NCI-H1694 treated with DMSO at 0.1 percent for 48 hours (cell line): ENCODE measurements at regions not wholly inside any gene's neighbourhood (a gene's known extent, or its start where the extent isn't known, plus 50 kb on each side); places are given as distances from the start of the nearest gene placed in this dataset.
"Not testable (repeated sequence)": the region's sequence is repeated elsewhere in the genome, so short reads cannot be mapped to it uniquely, and the experiment has no call there.

Experiments used
- DNase-seq: peaks from one replicate; lab custom pipeline; 2025; lab: John Stamatoyannopoulos, UW

DNA sequence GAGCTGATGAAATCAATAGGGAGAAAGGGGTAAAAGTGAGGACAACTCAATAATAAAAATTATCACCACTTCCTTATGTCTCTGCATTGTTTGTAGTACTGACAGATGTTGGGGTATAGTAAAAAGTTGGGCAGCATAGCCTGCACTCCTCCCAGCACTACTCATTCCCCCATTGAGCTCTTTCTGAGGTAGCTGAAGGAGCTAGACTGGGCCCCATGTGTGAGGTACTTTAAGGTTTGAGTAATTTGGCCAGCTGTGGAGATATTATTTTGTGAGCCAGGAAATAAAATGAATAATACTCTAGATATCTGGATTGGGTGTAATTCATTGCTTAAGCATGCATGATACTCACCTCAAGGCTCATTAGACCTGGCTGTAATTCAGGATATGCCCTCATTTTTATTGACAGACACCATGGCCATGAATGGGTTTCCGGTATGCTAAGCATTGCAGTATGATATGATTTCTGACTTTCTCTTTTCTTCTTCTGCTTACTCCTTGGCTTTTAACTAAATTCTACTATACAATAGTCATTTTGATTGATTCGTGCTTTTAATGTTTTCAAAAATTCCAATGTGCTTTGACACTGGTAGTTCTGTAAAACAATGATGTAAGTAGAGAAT is 283.9 kb upstream of the RIMS1 start:
- peak; percentile 7 for DNase-seq

- no peak for DNase-seq
These were observed 283.3 kb upstream of the RIMS1 start for GRCh38 chr6:71603021-71603420.

DNA sequence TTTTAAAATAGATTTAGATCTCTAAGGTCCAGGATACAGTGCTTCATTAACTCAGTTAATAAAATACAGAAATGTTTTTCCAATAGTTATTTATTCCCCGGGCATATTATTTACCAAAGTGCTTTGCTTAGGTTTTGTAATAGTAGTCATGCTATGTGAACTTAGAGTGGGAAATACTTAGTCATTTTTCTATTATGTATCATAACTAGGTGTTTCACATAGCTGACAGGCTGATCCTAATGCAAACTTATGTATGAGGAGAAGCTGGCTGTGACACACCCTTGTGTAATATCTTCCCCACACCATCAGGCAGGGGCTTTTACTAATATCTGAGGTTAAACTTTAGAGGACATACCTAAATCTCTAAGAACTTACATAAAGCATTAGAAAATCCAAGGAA is 277.7 kb upstream of the RIMS1 start:
- no peak for DNase-seq

DNA sequence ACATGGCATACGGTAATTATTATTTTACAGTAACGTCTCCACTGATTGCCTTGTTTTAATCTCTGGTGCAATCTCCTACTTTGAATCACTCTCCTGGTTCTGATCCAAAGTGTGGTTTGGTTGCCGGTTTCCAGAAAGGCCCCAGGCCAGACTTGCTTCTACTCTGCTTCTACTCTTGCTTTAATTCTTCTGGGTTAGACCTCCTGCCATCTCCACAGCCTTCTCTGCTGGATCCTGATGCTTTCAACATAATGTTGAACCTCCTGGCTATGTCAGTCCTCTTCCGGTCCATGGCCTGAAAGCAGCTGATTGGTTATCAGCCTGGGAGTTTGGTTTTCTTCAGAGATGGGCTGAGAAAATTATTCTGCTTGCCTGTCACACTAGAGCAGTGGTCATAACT is 266.5 kb upstream of the RIMS1 start:
- DNase-seq = no peak

- no peak for DNase-seq
These were observed 264.3 kb upstream of the RIMS1 start for GRCh38 chr6:71621918-71622519.

GRCh38 chr6:71642120-71642519 is 244.2 kb upstream of the RIMS1 start:
- no peak for DNase-seq

DNA sequence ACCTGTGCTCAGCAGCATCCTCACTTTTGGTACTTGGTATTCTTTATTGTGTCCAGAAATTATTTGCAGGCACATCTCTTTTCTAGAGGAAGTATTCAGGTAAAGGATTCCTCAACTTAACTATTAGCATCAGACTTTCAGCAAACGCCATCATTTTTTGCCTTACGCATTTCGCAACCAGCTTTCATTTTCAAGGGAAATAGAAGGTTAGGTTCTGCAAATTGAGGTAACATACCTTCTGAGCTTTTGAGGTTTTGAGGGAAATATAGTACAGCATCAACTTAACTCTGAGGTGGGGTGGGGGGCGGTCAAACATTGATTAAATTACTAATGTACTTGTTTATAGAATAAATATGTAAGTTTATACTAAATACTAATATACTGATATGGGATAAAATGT is 243.6 kb upstream of the RIMS1 start:
- no peak for DNase-seq

DNA sequence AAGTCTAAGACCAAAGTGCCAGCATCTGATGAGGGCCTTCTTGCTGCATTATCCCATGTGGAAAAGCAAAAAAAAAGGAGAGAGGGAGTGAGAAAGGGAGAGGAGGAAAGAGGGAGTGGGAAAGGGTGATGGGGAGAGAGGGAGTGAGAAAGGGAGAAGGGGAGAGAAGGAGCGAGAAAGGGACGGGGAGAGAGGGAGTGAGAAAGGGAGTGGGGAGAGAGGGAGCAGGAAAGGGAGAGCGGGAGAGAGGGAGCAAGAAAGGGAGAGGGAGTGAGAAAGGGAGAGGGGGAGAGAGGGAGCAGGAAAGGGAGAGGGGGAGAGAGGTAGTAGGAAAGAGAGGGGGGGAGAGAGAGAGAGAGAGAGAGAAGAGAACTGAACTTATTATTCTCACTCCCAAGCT is 241.1 kb upstream of the RIMS1 start:
- no peak for DNase-seq

DNA sequence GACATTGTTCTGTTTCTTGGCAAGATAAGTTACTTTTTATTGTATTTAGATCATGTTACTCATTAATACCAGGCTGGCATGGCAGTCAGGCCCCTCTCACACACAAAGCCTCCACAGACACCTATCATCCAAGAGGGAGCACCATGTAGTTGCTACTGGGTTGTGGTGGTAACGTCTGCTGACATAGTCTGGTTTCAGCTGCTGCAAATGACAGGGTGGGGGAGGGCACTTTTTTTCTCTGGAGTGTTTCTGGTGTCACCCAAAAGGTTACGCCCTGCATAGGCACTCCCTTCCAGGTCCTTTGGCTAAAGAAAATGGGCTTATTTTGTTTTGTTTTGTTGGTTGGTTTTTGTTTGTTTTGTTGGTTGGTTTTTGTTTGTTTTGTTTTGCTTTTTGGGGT is 236.4 kb upstream of the RIMS1 start:
- no peak for DNase-seq

DNA sequence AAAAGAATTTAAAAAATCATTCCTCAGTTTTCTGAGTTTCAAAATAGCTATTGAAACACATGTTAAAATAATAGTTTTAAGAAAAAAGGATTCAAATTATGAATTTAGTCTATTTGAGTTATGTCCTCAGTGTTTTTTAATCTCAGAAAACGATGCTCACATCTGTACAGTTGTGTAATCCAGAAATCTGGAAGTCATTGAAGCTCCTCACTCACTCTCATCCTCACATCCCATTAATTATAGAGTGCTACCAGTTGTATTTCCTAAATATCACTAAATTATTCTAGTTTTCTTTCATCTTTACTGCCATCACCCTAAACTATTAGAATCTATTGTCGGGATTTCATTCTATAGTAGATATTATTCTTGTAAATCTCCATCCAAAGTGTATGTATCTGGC is 234.7 kb upstream of the RIMS1 start:
- no peak for DNase-seq

GRCh38 chr6:71656121-71656520 is 230.2 kb upstream of the RIMS1 start:
- DNase-seq = no peak

DNA sequence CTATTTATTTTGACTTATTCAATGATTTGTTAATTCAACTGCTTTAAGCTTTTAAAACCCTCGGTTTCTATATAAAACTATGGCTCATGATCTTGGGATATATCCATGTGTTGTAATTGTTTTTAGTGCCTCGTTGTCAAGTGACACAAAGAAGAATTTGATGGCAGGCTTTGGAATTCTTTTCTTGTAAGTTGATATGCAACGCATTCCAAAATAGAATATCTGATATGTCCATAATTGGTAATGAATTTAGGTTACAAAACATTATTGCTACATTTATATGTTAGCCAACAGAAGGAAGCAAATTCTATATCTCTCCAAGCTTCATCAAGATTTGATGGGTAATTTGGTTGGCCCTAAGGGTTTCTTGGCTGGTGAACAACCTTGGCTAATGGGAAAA is 220.4 kb upstream of the RIMS1 start:
- no peak for DNase-seq

GRCh38 chr6:71672876-71673275 is 213.5 kb upstream of the RIMS1 start:
- DNase-seq = no peak

DNA sequence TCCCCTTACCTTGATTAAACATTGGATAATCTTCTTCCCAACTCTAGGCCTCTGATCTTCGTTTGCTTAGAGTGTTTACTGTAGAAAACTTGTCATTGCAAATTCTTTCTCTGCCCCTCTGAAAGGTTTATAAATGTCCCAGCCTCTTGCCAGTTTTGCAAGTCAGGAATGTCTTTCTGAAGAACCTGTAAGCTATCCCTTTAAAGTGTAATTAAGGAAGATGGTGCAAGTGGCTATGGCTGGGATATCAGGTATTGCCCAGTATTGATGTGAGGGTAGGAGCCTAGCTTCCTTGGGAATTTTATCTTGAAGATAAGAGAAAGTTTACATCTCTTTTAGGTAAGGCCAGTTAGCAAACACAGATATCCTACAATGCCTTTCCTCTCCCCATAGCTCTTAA is 211.0 kb upstream of the RIMS1 start:
- DNase-seq = no peak

DNA sequence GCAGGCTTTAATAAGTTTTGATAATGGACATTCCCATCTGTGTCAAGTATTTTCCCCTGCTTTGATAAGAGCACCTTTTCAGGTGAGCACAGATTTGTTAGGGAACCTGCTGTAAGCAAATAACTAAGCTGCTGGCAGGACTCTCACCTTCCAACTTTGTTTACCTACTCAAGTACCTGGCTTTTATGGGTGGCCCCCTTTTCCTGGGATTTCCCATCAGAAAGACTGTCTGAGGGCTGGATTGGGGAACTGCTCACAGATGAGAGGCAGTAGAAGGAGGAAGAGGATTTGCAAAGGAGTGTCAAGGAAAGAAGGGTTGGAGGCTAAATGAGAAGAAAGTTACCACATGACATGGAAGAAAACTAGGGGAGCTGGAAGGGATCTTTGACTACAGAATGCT is 210.1 kb upstream of the RIMS1 start:
- no peak for DNase-seq

DNA sequence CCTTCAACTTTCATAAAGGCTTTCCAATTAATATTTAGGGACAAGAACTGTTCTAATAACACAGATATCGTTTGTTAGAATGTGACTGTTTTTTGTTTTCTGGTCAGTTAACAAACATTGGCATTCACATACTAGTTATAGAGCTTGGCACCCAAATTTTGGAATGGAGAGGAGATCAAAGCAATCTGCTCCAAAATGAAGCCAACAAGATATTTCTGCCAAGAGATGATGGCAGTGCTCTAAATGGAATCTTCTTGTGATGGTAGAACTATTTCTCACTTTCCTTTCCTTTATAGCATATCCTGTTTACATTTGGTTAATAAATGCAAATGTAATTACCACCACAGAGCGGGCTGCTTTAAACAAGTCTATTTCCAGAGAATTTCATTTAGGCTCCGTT is 208.3 kb upstream of the RIMS1 start:
- no peak for DNase-seq

DNA sequence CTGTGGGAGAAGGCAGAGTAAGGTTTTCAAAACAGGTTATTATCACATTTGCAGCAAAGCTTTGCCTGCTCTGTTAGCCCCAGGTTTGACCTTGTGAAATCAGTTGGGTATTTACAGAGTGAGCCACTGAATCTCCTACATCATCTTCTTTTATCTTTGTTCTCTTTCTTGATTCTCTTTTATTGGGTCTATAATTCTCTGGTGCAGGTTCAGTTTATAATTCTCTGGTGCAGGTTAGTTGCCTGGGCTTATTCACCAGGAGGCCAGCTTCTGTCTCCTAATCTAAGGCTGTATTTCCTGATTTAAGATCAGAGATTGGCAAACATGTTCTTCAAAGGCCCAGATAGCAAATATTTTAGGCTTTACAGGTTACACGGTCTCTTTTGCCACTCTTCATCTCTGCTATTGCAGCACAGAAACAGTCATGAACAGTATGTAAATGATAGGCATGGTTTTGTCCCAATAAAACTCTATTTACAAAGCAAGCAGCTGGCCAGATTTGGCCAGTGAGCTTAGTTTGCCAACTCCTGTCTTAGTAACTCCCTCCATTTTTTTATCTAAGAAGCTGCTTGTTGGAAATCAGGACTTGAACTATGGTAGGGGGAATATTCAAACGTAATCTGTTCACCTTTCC is 205.0 kb upstream of the RIMS1 start:
- DNase-seq = no peak

- not testable (repeated sequence) for DNase-seq
These were observed 200.2 kb upstream of the RIMS1 start for GRCh38 chr6:71686021-71686677.

DNA sequence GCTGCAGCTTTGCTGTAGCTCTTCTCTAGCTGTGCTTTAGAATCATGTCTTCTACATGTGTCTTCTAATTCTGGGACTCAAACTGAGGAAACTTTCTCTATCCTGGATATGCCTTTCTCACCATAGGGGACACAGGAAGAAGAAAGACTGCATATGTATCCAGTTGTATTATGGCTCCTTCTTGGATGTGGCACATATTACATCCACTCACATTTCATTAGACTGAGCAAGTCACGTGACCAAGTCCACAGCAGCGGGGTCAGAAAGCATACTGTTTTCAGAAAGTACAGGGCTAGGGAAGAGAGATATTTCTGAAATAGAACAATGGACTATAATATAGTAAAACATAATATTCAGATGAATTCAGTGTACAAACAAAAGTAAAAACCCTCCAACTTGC is 187.6 kb upstream of the RIMS1 start:
- no peak for DNase-seq

DNA sequence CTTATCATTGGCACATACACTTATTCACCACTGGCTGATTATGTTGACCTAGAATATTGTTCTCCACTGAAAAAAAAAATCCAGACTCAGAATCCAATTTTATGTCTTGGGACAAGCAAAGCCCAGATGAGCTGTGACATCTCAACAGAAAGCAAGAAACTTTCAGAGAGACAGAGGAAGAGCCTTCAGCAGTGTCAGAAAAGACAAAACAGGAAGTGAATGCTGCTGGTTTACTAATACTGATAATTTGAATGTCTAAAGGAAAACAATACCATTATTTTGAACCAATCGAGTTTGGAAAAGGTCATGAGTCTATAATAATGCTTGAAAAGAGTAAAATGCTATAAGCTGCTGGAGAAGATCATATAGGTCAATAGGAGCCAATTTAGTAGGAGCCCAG is 179.8 kb upstream of the RIMS1 start:
- no peak for DNase-seq

DNA sequence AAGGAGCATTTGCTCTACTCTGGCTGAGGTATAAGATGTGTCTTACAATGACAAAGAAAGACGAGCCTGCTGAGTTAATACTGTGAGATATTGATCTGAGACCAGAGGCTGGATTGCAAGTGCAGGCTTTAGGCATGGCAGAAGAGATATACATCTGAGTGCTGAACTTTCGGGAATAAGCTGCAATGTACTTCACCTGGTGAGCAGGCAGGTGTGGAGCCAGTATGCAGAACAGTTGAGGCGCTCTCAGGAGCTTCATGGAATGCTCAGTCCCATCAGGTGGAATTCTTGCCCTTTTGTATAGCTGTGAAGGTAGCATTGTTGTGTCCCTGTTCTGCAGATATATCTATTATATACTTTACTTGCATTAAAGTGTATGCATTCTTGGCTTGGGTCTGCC is 179.3 kb upstream of the RIMS1 start:
- DNase-seq = no peak

DNA sequence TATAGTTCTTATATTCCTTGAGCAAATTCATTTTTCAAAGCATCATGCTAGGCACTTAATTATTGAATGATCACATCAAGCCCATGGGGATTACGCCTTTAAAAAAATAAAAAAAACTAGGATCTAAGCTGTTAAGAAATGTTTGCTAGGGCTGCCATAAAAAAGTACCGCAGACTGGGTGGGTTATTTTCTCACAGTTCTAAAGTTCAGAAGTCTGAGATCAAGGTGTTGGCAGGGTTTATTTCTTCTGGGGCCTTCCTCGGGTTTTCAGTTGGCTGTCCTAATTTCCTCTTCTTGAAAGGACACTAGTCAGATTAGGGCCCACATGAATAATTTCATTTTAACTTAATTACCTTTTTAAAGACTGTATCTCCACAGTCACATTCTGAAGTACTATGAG is 165.6 kb upstream of the RIMS1 start:
- DNase-seq = no peak

DNA sequence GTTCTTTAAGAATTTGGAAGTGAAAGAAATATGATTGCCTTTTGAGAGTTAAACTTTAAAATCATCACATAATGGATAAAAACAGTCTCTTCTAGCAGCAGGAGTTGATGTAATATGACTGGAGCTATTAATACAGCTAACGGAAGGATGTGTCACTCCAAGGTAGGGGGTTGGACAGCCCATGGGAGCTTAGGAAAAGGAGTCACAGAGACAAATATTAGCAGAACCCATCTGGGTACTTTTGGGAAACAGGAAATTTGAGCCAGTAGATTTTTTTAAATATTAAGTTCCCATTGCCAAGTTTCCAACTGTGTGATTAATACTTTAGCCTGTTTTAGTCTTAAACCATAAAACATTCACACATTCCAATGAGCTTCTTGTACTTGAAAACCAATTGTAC is 164.7 kb upstream of the RIMS1 start:
- no peak for DNase-seq
